WERI-Rb-1 (cell line): ENCODE measurements at regions not wholly inside any gene's neighbourhood (a gene's known extent, or its start where the extent isn't known, plus 50 kb on each side); places are given as distances from the start of the nearest gene placed in this dataset.
A peak's percentile ranks its signal among the peaks of the same experiment; 100 is the strongest.

Experiments used
- DNase-seq: peaks from one replicate; pipeline ENCODE4 v3.0.0-alpha.2; 2020
- H3K27ac ChIP-seq: fragments of 250-450 bp; sonication (Bioruptor Pico); 2 replicates; pipeline ENCODE4 v1.5.1; 2020; ENCODE audit warnings: mild to moderate bottlenecking, moderate library complexity
- H3K27me3 ChIP-seq: fragments of 250-450 bp; sonication (Bioruptor Pico); 2 replicates; pipeline ENCODE4 v1.5.1; 2021; ENCODE audit warnings: mild to moderate bottlenecking, low read depth, moderate library complexity; ENCODE audit not compliant: insufficient read depth, severe bottlenecking
- H3K36me3 ChIP-seq: fragments of 250-450 bp; sonication (Bioruptor Pico); 2 replicates; pipeline ENCODE4 v1.5.1; 2020; ENCODE audit warnings: mild to moderate bottlenecking, moderate library complexity
- H3K4me3 ChIP-seq: 2 replicates; pipeline ENCODE4 v1.5.1; 2011; ENCODE audit warnings: low read depth, mild to moderate bottlenecking, control low read depth, low read length
- H3K9me3 ChIP-seq: fragments of 250-450 bp; sonication (Bioruptor Pico); 2 replicates; pipeline ENCODE4 v1.5.1; 2021; ENCODE audit warnings: mild to moderate bottlenecking, moderate library complexity; ENCODE audit not compliant: severe bottlenecking
- TF ChIP-seq, protein P1 (sequence below): IDR thresholded peaks from 2 replicates; pipeline ENCODE4 v1.5.1; 2011; ENCODE audit warnings: low read depth, mild to moderate bottlenecking, control low read depth, inconsistent platforms, low read length

DNA sequence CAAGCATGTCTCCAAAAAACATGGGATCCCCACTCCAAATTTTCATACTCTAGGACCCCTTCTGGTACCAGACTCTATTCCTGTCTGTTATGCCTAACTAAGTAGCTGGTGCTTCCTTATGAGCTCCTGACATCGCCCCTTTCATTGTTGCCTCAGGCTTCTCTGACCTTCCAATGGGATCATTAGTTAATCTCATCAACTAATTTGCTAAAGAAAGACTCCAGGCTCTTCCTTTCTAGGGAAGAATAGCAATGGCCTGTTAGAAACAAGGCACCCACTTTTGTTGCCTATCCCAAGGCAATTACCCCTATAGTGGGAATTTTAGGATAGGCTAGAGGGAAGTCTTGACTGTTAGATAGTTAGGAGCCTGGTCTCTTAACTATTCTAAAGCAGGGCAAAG, 369.5 kb downstream of the MLLT3 start:
- TF ChIP-seq, protein P1, sequence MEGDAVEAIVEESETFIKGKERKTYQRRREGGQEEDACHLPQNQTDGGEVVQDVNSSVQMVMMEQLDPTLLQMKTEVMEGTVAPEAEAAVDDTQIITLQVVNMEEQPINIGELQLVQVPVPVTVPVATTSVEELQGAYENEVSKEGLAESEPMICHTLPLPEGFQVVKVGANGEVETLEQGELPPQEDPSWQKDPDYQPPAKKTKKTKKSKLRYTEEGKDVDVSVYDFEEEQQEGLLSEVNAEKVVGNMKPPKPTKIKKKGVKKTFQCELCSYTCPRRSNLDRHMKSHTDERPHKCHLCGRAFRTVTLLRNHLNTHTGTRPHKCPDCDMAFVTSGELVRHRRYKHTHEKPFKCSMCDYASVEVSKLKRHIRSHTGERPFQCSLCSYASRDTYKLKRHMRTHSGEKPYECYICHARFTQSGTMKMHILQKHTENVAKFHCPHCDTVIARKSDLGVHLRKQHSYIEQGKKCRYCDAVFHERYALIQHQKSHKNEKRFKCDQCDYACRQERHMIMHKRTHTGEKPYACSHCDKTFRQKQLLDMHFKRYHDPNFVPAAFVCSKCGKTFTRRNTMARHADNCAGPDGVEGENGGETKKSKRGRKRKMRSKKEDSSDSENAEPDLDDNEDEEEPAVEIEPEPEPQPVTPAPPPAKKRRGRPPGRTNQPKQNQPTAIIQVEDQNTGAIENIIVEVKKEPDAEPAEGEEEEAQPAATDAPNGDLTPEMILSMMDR, result no peak
- H3K27ac ChIP-seq, result no peak overlapping the region

DNA sequence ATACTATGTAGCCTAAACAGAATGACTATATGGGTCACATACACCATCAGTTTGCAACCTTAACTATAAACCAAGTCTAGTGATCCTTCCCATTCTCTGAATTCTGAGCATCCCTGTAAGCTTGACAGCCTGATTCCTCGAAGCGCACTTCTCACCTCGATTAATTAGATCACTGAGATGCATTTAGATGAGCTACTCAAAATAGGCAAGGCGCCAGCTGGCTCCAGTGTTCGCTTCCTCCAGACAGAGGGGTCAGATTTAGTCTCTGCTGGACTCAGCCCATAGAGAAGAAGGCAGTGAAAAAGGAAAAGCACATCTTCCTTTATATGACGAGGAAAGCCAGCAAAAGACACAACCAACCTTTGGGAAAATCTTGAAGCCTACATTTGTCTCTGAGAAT, 371.5 kb downstream of the MLLT3 start:
- Histone ChIP-seq H3K4me3 (no peak overlapping the region), H3K27ac (no peak overlapping the region), H3K9me3 (peaks cover 5% of the 10 kb centered on the region), H3K27me3 (no peaks in the 10 kb centered on the region), H3K36me3 (no peaks in the 10 kb centered on the region)
- no peak for DNase-seq
- TF ChIP-seq, protein P1, result no peak

More for the DNA sequence above, 369.5 kb downstream of the MLLT3 start:
- DNase-seq, result no peak
- Histone ChIP-seq H3K9me3 (peaks cover 5% of the 10 kb centered on the region), H3K4me3 (no peak overlapping the region), H3K36me3 (no peaks in the 10 kb centered on the region), H3K27me3 (no peaks in the 10 kb centered on the region)

DNA sequence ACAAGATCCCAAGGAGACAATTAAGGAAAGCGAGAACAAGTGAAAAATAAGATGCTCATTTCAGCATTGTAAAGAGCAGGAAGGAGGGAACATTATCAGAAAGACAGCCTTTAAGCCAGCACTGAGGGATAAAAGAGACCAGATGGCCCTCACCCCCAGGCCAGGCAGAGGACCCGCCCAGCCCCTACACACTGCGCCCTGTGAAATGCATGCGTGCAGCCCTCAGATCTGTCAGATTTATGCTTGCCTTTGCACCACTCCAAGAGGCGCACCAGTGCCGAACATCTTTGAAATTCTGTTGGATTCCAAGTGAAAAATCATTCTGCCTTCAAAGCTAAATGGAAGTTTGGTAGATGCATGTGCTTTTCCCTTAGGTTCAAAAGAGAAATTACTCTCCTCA, 378.0 kb downstream of the MLLT3 start:
- Histone ChIP-seq H3K27me3 (no peaks in the 10 kb centered on the region), H3K36me3 (no peaks in the 10 kb centered on the region), H3K9me3 (peaks cover 5% of the 10 kb centered on the region), H3K4me3 (peak overlapping the region; percentile 36), H3K27ac (peak overlapping the region; percentile 83)
- TF ChIP-seq, protein P1, result no peak
- peak; percentile 88 for DNase-seq

DNA sequence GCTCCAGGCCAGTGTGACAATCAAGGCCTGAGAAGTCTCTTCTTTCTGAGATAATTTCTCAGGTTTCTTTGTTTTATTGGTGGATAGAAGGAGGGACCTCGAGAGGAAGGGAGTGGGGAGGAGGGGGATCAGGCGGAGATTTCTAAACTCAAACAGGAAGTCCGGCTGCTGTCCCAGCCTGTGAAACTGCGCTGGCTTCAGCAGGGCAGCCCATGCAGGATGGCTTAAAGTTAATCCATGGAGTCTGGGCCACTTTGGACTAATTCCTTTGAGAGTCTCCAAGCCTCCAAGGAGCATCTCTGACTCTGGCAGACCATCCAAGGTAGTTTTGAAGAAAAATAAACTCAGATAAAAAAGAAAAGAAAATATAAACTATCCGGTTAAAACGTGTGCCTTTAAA, 378.5 kb downstream of the MLLT3 start:
- H3K4me3 ChIP-seq, result peak overlapping the region; percentile 36
- H3K27ac ChIP-seq, result peak overlapping the region; percentile 83
- H3K36me3 ChIP-seq, result no peaks in the 10 kb centered on the region
- peak; percentile 87 for DNase-seq
- peaks cover 3% of the 10 kb centered on the region for H3K9me3 ChIP-seq
- TF ChIP-seq, protein P1, result no peak
- no peaks in the 10 kb centered on the region for H3K27me3 ChIP-seq

DNA sequence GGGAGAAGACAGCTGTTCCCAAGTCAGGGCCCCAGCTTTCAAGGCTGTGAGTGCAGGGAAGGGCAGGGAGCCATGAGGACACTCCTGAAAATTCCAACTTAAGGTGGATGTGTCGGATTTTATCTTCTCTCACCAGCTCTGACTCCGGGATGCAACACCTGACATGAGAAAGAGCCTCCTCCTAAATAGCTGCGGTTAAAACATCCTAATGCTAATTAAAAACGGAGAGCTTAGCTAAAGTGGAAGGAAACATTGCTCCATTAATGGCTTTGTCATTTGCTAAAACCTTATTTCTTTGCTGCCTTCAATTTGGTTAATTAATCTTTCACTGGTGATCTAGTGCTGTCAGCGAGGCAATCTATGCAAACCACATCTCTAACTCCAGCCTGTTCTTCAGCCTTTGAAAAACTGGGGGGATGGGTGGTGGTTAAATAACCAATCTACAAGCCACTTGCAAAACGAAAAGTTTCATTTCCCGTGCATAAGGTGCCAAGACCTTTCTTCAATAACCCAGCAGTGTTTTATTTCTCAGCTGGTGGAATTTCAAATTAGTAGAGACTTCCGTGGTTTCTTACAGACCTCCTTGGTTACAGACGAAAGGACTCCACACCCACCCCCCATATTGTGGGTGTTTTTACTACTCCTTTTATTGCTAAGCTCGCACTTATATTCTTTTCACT, 379.6 kb downstream of the MLLT3 start:
- TF ChIP-seq, protein P1, result no peak
- Histone ChIP-seq H3K27me3 (no peaks in the 10 kb centered on the region), H3K4me3 (peak overlapping the region; percentile 21)

DNA sequence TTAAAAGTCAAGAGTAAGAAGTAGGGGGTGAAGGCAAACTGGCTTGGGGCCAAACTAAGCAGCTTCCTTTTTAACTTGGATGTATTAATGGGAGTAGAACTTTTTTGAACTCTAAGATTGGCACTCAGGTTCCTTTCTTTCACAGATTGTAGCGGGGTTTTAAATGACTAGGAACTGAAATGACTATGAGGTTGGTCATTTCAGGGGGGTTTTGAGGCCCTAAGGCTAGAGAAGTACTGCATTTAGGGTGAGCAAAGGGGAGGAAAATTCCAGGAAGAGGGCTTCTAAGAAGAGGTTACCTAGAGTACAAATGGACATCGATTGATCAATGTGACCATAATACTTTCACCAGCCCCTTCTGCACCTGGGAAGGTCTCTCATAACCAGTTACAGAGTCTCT, 381.8 kb downstream of the MLLT3 start:
- peaks cover 6% of the 10 kb centered on the region for H3K9me3 ChIP-seq
- no peak overlapping the region for H3K27ac ChIP-seq
- H3K27me3 ChIP-seq, result no peaks in the 10 kb centered on the region
- no peak overlapping the region for H3K4me3 ChIP-seq
- DNase-seq, result no peak
- no peaks in the 10 kb centered on the region for H3K36me3 ChIP-seq
- TF ChIP-seq, protein P1, result no peak

More for the DNA sequence above, 379.6 kb downstream of the MLLT3 start:
- Histone ChIP-seq H3K36me3 (no peaks in the 10 kb centered on the region), H3K9me3 (no peaks in the 10 kb centered on the region), H3K27ac (peak overlapping the region; percentile 83)
- DNase-seq, result peak; percentile 83
